ENCODE measurements at regions not wholly inside any gene's neighbourhood (a gene's known extent, or its start where the extent isn't known, plus 50 kb on each side); places are given as distances from the start of the nearest gene placed in this dataset.
"Not testable (repeated sequence)": the region's sequence is repeated elsewhere in the genome, so short reads cannot be mapped to it uniquely, and the experiment has no call there.

DNA sequence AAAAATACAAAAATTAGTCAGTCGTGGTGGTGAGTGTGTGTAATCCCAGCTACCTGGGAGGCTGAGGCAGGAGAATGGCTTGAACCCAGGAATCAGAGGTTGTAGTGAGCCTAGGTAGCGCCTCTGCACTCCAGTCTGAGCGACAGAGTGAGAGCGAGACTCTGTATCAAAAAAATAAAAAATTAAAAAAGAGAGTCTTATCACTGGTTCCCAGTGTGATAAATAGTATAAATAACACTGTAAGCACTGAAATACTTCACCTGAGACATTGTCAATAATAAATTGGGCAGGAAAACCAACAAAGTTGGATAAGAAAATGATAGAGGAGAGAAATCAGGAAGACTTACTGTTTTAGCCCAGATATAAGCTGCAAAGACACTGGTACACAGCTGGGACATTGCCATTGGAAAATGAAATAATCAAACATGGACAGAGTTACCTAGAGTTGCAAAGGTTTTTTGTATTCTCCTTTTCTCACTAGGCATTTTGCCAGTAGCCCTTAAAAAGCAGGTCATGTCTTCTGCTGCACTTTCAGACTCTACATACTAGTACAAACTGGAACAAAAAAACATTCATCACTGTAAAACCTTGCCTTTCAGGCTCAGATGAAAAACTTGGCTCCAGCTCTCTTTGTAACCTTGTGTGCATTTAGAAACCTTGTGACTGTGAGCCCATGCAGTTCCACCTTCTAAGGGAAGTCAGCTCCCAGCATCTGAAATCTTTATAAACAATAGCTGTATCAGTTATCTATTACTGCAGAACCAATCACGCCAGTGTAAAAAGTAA is 55.0 kb upstream of the PPP1R2C start:
- Histone ChIP-seq H3K27me3 (replicated peaks; ENCODE audit: control insufficient read depth, insufficient read depth, low read length) (no peaks in the 10 kb centered on the region), H3K4me3 (replicated peaks; ENCODE audit: low read depth, low read length) (no peak overlapping the region), H3K36me3 (ENCODE audit: control insufficient read depth, insufficient read depth, low read length) (no peaks in the 10 kb centered on the region)
- DNase-seq (ENCODE audit: extremely low read depth, insufficient read length): no peak
- TF ChIP-seq, protein P1, sequence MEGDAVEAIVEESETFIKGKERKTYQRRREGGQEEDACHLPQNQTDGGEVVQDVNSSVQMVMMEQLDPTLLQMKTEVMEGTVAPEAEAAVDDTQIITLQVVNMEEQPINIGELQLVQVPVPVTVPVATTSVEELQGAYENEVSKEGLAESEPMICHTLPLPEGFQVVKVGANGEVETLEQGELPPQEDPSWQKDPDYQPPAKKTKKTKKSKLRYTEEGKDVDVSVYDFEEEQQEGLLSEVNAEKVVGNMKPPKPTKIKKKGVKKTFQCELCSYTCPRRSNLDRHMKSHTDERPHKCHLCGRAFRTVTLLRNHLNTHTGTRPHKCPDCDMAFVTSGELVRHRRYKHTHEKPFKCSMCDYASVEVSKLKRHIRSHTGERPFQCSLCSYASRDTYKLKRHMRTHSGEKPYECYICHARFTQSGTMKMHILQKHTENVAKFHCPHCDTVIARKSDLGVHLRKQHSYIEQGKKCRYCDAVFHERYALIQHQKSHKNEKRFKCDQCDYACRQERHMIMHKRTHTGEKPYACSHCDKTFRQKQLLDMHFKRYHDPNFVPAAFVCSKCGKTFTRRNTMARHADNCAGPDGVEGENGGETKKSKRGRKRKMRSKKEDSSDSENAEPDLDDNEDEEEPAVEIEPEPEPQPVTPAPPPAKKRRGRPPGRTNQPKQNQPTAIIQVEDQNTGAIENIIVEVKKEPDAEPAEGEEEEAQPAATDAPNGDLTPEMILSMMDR (IDR thresholded peaks at IDR 0.05; ENCODE audit: insufficient read depth, low read length, poor library complexity, severe bottlenecking): no peak

DNA sequence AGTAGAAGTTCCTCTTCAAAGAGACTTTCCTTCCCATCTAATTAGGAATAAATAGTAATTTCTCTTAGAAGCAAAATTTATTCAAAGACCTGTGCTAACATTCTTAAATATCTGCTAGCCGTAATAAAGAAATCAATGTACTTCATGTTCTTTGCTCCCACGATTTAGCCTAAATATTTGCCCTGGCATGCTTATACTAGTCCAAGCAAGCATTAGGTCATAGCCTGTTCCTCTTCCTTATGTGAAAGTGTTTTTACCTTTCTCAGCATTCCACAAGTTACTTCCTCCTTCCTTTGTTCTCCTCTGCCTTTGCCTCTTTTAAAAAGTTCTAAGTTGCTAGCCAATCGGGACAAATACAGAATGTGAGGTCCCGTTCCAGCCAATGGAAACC is 55.6 kb upstream of the PPP1R2C start:
- H3K4me3 ChIP-seq (replicated peaks; ENCODE audit: low read depth, low read length); DNase-seq (ENCODE audit: extremely low read depth, insufficient read length); H3K36me3 ChIP-seq (ENCODE audit: control insufficient read depth, insufficient read depth, low read length); H3K27me3 ChIP-seq (replicated peaks; ENCODE audit: control insufficient read depth, insufficient read depth, low read length): not testable (repeated sequence)

DNA sequence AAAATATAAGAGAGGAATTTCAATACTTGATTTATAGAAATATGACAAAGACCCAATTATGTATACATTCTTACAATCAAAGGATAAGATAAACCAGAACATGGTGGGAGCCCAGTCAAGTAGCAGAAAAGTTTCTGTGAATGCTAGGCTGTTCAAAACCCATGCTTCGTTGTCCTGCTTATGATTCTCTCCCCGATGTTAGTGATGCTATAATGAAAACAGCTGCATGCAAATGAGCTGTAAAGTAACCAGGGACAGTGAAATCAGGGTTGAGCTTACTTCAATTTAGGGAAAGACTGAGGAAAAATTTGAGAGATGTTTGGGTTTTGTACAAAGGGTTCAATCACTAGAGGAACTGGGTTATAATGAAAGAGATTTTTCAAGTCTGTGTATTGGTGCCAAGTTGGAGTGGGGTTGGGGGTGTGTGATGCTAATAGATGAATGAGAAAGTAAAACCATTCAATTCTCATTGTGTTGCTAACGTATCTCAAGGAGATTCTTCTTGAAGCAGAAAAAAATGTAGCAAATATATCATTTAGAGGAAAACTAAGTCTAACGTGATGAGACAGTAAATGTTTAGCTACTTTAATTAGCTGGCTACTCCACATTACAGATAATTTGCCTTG is 59.3 kb upstream of the PPP1R2C start:
- no peaks in the 10 kb centered on the region for H3K36me3 ChIP-seq (ENCODE audit: control insufficient read depth, insufficient read depth, low read length)
- H3K4me3 ChIP-seq (replicated peaks; ENCODE audit: low read depth, low read length): no peak overlapping the region
- H3K27me3 ChIP-seq (replicated peaks; ENCODE audit: control insufficient read depth, insufficient read depth, low read length): no peaks in the 10 kb centered on the region
- no peak for DNase-seq (ENCODE audit: extremely low read depth, insufficient read length)
- TF ChIP-seq, protein P1 (IDR thresholded peaks at IDR 0.05; ENCODE audit: insufficient read depth, low read length, poor library complexity, severe bottlenecking): no peak

DNA sequence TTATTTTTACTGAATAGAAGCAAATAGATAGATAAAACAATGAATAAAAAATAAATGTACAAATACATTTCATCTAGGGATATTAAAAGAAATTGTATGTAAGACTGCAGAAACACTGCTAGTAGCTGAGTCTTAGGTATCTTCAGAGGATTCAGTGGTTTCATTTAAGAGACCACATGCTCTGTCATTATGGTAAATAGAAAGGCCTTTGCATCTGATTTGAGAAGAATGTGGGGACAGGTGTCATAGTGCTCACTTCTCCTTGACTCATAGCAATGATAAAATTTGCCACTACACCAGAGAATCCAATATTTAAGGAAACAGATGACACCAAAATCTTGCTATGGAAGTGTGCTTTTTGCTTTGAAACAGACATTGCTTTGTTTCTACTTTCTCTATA is 59.8 kb upstream of the PPP1R2C start:
- TF ChIP-seq, protein P1 (IDR thresholded peaks at IDR 0.05; ENCODE audit: insufficient read depth, low read length, poor library complexity, severe bottlenecking): no peak
- DNase-seq (ENCODE audit: extremely low read depth, insufficient read length): no peak
- Histone ChIP-seq H3K4me3 (replicated peaks; ENCODE audit: low read depth, low read length) (no peak overlapping the region), H3K27me3 (replicated peaks; ENCODE audit: control insufficient read depth, insufficient read depth, low read length) (no peaks in the 10 kb centered on the region), H3K36me3 (ENCODE audit: control insufficient read depth, insufficient read depth, low read length) (no peaks in the 10 kb centered on the region)

DNA sequence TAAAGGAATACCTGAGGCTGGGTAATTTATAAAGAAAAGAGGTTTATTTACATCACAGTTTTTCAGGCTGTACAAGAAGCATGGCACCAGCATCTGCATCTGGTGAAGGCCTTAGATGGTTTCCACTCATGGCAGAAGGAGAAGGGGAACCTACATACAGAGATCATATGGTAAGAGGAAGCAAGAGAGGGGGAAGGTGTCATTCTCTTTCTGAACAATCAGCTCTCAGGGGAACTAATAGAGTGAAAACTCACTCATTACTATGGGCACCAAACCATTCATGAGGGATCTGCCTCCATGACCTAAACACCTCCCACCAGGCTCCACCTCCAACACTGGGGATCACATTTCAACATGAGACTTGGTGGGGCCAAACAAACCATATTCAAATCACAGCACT is 61.7 kb upstream of the PPP1R2C start:
- no peaks in the 10 kb centered on the region for H3K36me3 ChIP-seq (ENCODE audit: control insufficient read depth, insufficient read depth, low read length)
- H3K27me3 ChIP-seq (replicated peaks; ENCODE audit: control insufficient read depth, insufficient read depth, low read length): no peaks in the 10 kb centered on the region
- no peak overlapping the region for H3K4me3 ChIP-seq (replicated peaks; ENCODE audit: low read depth, low read length)
- TF ChIP-seq, protein P1 (IDR thresholded peaks at IDR 0.05; ENCODE audit: insufficient read depth, low read length, poor library complexity, severe bottlenecking): no peak
- DNase-seq (ENCODE audit: extremely low read depth, insufficient read length): no peak

DNA sequence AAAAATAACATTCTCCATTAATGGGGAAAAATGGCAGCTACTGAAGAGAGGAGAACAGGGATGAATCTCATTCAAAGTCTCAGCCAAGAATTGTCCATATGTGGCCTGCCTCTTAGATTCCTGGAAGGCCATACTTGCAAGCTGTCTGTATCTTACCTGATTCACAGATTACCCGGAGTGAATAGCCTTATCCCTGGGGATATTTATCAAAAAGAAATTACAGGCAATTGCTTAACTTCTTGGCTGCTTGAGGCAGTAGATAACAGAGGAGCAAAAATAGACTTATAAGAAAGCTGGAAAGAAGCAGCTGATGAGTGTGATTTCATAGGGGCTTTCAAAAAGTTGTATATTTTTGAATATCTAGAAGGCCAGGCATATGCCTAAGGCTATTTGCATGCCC is 68.8 kb upstream of the PPP1R2C start:
- no peaks in the 10 kb centered on the region for H3K27me3 ChIP-seq (replicated peaks; ENCODE audit: control insufficient read depth, insufficient read depth, low read length)
- DNase-seq (ENCODE audit: extremely low read depth, insufficient read length): no peak
- H3K36me3 ChIP-seq (ENCODE audit: control insufficient read depth, insufficient read depth, low read length): no peaks in the 10 kb centered on the region
- H3K4me3 ChIP-seq (replicated peaks; ENCODE audit: low read depth, low read length): no peak overlapping the region
- TF ChIP-seq, protein P1 (IDR thresholded peaks at IDR 0.05; ENCODE audit: insufficient read depth, low read length, poor library complexity, severe bottlenecking): no peak
